ENCODE measurements at regions not wholly inside any gene's neighbourhood (a gene's known extent, or its start where the extent isn't known, plus 50 kb on each side); places are given as distances from the start of the nearest gene placed in this dataset.
"Not testable (repeated sequence)": the region's sequence is repeated elsewhere in the genome, so short reads cannot be mapped to it uniquely, and the experiment has no call there.

DNA sequence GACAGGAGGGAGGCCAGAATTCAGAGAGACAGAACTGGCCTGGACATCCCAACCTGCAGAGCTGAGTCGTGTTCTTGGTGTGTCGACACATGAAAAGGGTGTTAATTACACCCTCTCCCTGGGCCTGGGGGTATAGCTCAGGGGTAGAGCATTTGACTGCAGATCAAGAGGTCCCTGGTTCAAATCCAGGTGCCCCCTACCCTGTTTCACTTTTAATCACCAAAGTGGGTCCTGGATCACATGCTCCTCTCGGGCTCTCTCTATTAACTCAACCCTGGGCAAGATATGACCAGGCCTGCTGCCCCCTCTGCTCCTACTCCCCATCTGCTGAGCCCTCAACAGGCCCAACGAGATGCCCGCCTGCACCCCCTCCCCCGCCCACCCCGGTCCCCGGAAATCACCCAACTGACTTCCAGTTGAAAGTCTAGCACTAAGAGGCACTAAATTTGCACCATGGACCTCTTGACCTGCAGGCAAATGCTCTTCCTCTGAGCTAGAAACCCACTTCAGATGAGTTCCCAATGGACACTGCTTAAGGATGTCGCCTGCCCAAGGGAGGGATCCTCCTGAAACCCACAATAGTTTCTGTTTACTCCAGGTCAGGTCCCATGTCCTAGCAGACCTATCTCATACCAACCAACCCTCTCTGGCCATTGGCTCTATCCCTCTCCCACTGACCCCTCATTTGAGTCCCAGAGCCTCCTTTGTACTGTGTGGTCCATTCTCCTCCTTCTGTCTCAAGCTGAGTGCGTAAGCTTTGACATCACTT, 137.6 kb downstream of the ZNF467 start:
- Histone ChIP-seq H3K4me1 (ENCODE audit: low read depth) (no peaks in the 10 kb centered on the region), H3K9me3 (ENCODE audit: low read depth) (no peaks in the 10 kb centered on the region), H3K4me3 (no peak overlapping the region), H3K27me3 (peaks cover 36% of the 10 kb centered on the region), H3K27ac (no peak overlapping the region), H3K36me3 (no peaks in the 10 kb centered on the region)
- TF ChIP-seq, protein P1, sequence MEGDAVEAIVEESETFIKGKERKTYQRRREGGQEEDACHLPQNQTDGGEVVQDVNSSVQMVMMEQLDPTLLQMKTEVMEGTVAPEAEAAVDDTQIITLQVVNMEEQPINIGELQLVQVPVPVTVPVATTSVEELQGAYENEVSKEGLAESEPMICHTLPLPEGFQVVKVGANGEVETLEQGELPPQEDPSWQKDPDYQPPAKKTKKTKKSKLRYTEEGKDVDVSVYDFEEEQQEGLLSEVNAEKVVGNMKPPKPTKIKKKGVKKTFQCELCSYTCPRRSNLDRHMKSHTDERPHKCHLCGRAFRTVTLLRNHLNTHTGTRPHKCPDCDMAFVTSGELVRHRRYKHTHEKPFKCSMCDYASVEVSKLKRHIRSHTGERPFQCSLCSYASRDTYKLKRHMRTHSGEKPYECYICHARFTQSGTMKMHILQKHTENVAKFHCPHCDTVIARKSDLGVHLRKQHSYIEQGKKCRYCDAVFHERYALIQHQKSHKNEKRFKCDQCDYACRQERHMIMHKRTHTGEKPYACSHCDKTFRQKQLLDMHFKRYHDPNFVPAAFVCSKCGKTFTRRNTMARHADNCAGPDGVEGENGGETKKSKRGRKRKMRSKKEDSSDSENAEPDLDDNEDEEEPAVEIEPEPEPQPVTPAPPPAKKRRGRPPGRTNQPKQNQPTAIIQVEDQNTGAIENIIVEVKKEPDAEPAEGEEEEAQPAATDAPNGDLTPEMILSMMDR (IDR thresholded peaks at IDR 0.05; ENCODE audit: low read depth, low read length), result no peak
- no peak for DNase-seq (ENCODE audit: low read depth in 1 of 2, low spot score in 1 of 2)

DNA sequence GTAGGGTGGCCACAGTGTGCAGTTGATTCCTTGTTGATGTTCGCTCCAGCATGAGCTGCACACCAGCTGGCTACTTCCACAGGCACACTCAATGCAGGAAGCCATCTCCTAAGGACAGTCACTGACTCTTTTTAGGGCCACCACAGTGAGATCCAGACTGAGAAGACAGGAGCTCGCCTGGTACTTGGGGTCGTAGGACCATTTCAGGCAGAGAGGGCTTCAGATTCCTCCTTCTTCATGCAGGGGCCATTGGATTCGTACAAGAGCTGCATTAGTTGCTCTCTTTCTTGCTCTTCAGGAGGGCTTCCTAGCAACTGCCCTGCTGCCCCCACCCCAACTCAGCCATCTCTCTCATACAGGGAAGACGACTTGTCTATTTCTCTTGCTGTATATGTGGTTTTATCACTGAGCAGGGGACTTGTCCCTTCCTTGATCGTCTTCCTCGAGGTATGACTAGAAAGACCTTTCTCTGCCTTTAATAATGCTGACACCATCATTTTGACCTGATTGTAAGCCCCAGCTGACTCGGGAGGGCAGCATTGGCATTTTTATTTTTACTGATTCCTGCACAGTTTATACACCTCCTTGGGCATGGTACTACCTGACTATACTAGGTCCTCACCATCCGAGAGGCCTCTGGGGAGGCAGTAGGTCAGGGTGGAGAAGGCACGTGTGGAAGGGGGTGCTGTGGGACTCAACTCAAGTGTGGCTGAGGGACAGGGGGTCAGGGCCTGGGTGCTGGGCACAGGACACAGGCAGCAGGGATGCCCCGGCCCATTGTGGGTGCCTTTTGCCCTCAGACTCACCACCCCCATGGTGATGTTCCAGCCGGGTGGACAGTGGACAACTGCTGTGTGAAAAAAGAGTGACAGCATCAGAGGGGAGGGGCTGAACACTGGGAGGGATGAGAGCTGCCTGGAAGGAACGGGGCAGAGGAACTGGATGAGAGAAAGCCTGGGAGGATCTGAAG, 136.7 kb upstream of the ZNF746 start:
- DNase-seq (ENCODE audit: low read depth in 1 of 2, low spot score in 1 of 2), result no peak
- Histone ChIP-seq H3K27me3 (peaks cover 43% of the 10 kb centered on the region), H3K27ac (no peak overlapping the region), H3K36me3 (no peaks in the 10 kb centered on the region), H3K4me3 (no peak overlapping the region), H3K4me1 (ENCODE audit: low read depth) (no peaks in the 10 kb centered on the region), H3K9me3 (ENCODE audit: low read depth) (no peaks in the 10 kb centered on the region)
- TF ChIP-seq, protein P1 (IDR thresholded peaks at IDR 0.05; ENCODE audit: low read depth, low read length), result no peak

DNA sequence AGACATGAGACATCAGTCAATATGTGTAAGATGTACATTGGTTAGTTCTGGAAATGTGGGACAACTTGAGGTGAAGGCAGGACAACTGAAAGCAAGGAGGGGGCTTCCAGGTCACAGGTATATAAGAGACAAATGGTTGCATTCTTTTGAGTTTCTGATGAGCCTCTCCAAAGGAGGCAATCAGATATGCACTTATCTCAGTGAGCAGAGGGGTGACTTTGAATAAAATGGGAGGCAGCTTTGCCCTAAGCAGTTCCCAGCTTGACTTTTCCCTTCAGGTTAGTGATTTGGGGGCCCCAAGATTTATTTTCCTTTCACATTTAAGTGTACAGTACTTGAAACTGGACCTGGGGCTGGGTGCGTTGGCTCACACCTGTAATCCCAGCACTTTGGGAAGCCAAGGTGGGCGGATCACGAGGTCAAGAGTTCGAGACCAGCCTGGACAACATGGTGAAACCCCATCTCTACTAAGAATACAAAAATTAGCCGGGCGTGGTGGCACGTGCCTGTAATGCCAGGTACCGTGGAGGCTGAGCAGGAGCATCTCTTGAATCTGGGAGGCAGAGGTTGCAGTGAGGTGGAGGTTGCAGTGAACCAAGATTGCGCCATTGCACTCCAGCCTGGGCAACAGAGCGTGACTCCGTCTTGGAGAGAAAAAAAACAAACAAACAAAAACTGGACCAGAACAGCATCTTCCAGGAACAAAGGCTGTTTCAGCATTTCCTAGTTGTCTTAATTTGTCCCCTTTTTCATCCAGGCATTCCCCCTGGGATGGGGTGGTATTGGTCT, 130.9 kb upstream of the ZNF746 start:
- not testable (repeated sequence) for H3K27ac ChIP-seq; H3K4me1 ChIP-seq (ENCODE audit: low read depth); DNase-seq (ENCODE audit: low read depth in 1 of 2, low spot score in 1 of 2); H3K4me3 ChIP-seq; H3K36me3 ChIP-seq; H3K9me3 ChIP-seq (ENCODE audit: low read depth)
- H3K27me3 ChIP-seq, result peaks cover 36% of the 10 kb centered on the region

DNA sequence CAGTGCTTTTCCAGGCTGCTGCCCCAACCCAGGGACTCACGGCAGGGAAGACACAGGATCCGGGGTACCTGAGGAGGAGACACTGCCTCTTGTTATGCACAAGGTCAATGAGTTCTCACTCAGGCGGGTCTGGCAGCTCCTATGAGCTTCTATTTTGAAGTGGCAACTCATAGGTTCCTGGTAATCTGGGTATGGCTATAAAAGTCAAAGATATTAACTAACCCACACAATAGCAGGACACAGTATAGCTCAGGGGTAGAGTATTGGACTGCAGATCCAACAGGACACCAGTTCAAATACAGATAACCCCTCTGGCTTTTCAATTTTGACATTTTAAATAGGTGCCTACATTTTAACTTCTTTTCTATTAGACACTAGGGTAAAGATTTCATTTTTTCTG, 130.3 kb upstream of the ZNF746 start:
- Histone ChIP-seq H3K4me3 (no peak overlapping the region), H3K36me3 (no peaks in the 10 kb centered on the region), H3K9me3 (ENCODE audit: low read depth) (no peaks in the 10 kb centered on the region), H3K4me1 (ENCODE audit: low read depth) (peaks cover 6% of the 10 kb centered on the region), H3K27me3 (peaks cover 30% of the 10 kb centered on the region), H3K27ac (no peak overlapping the region)
- DNase-seq (ENCODE audit: low read depth in 1 of 2, low spot score in 1 of 2), result no peak
- TF ChIP-seq, protein P1 (IDR thresholded peaks at IDR 0.05; ENCODE audit: low read depth, low read length), result no peak

DNA sequence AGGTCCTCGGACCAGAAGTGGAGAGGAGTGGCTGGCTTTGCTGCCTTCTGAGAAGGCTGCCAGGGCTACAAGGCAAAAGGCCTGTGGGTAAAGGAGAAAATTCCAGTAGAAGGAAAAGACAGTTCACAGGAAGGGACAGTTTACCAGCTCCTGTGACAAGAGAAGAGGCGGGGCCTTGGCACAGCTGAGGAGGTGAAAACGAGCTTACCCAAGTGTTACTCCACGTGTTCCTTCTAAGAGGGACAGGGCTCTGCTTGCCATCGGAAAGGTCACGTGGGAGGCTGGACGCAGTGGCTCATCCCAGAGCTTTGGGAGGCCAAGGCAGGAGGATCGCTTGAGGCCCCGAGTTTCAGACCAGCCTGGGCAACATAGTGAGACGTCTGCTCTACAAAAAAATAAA, 129.4 kb upstream of the ZNF746 start:
- Histone ChIP-seq H3K36me3 (no peaks in the 10 kb centered on the region), H3K4me3 (no peak overlapping the region), H3K27ac (no peak overlapping the region), H3K9me3 (ENCODE audit: low read depth) (no peaks in the 10 kb centered on the region), H3K4me1 (ENCODE audit: low read depth) (peaks cover 6% of the 10 kb centered on the region), H3K27me3 (peaks cover 20% of the 10 kb centered on the region)
- DNase-seq (ENCODE audit: low read depth in 1 of 2, low spot score in 1 of 2), result no peak
- TF ChIP-seq, protein P1 (IDR thresholded peaks at IDR 0.05; ENCODE audit: low read depth, low read length), result no peak

All from cardiac muscle cell (in vitro differentiated cells and primary cell).